A673 (cell line): ENCODE measurements at regions not wholly inside any gene's neighbourhood (a gene's known extent, or its start where the extent isn't known, plus 50 kb on each side); places are given as distances from the start of the nearest gene placed in this dataset.

Experiments
- BruUV-seq: library from RNA; stranded (reverse); fragments of 400-500 nt; replicated peaks from 2 replicates; lab custom pipeline; 2021; lab: Mats Ljungman, UMichigan
- CTCF ChIA-PET: fragments of 300-600 bp; sonication (Branson Sonifier 250); formaldehyde crosslinking; loops from one replicate; lab custom pipeline; 2022; ENCODE audit warnings: antibody characterized with exemption; lab: Charles Lee
- POLR2A ChIA-PET: fragments of 300-600 bp; sonication (Branson Sonifier 250); formaldehyde crosslinking; loops from one replicate; lab custom pipeline; 2022; ENCODE audit warnings: antibody characterized with exemption; ENCODE audit not compliant: low non-redundant PET; lab: Charles Lee
- DNase-seq: peaks from one replicate; pipeline ENCODE4 v3.0.0-alpha.2; 2015; ENCODE audit warnings: low spot score
- H3K27ac ChIP-seq: fragments of 200-600 bp; sonication (generic); 2 replicates; pipeline ENCODE4 v1.5.1; 2016; ENCODE audit warnings: mixed run types, low read depth, mild to moderate bottlenecking, mixed read lengths, antibody characterized with exemption, low read length; ENCODE audit not compliant: poor library complexity, severe bottlenecking
- H3K27me3 ChIP-seq: fragments of 200-600 bp; sonication (generic); replicated peaks from 2 replicates; pipeline ENCODE4 v1.6.1; 2017; ENCODE audit warnings: mixed run types, low read depth, mild to moderate bottlenecking, mixed read lengths, antibody characterized with exemption, low read length; ENCODE audit not compliant: insufficient read depth, poor library complexity
- H3K36me3 ChIP-seq: fragments of 200-600 bp; sonication (generic); 2 replicates; pipeline ENCODE4 v1.6.1; 2016; ENCODE audit warnings: mixed run types, mild to moderate bottlenecking, mixed read lengths, antibody characterized with exemption, low read length; ENCODE audit not compliant: insufficient read depth, poor library complexity, severe bottlenecking
- H3K4me1 ChIP-seq: fragments of 200-600 bp; sonication (generic); 2 replicates; pipeline ENCODE4 v1.6.1; 2017; ENCODE audit warnings: mixed run types, mild to moderate bottlenecking, mixed read lengths, antibody characterized with exemption, low read length; ENCODE audit not compliant: insufficient read depth, poor library complexity, severe bottlenecking
- H3K4me3 ChIP-seq: fragments of 200-600 bp; sonication (generic); 2 replicates; pipeline ENCODE4 v1.5.1; 2016; ENCODE audit warnings: low read depth, mixed run types, mild to moderate bottlenecking, mixed read lengths, low read length; ENCODE audit not compliant: poor library complexity, severe bottlenecking
- H3K9me3 ChIP-seq: fragments of 200-600 bp; sonication (generic); 2 replicates; pipeline ENCODE4 v1.6.1; 2016; ENCODE audit warnings: mixed run types, low read depth, mild to moderate bottlenecking, mixed read lengths, antibody characterized with exemption, low read length; ENCODE audit not compliant: poor library complexity, severe bottlenecking
- EZH2 ChIP-seq: fragments of 200-600 bp; sonication (generic); IDR thresholded peaks from 2 replicates; pipeline ENCODE4 v1.6.1; 2017; ENCODE audit warnings: borderline replicate concordance, low read depth, mild to moderate bottlenecking, mixed read lengths, antibody characterized with exemption, low read length; ENCODE audit not compliant: poor library complexity, severe bottlenecking
- intact Hi-C: fragments of 100-400 bp; cut with micrococcal nuclease; formaldehyde crosslinking; loops from one replicate; pipeline ENCODE4 v1.10.0; 2022; ENCODE audit not compliant: unreplicated experiment
- TF ChIP-seq, protein P1 (sequence below): fragments of 300-800, 200-600 bp; sonication (generic); conservative IDR thresholded peaks from 2 replicates; pipeline ENCODE4 v1.5.1; 2017; ENCODE audit warnings: low read depth, mild to moderate bottlenecking, antibody characterized with exemption, low read length, moderate library complexity, mixed read lengths

DNA sequence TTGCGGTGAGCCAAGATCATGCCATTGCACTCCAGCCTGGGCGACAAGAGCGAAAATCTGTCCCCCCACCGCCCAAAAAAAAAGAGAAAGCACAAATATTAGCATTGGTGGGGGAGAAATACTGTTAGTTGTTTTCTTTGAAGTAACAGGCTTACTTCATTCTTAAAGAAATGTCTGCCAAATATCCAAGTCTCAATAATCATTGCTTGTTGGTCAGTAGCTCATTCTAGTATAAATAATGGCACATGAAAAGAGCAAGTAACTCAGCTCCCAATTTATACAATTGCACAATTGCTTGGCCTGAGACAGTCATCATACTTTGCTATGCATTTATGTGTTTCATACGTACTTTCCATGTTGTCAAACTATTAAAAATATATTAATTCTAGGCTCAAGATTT lies 499.2 kb upstream of the PLXNA2 start:
- ChIA-PET CTCF (no interaction called here), POLR2A (interaction anchor here (0.6 kb wide), 1 partner anchor 141 kb away, joined by 3 read pairs; no protein-coding TSS in a partner anchor)
- Histone ChIP-seq H3K27me3 (no peaks in the 10 kb centered on the region), H3K4me3 (no peak overlapping the region), H3K4me1 (no peaks in the 10 kb centered on the region), H3K27ac (no peak overlapping the region), H3K9me3 (no peaks in the 10 kb centered on the region), H3K36me3 (no peaks in the 10 kb centered on the region)
- no TSS peak for BruUV-seq
- DNase-seq, result no peak
- intact Hi-C loops, result no loop called here
- no peak for TF ChIP-seq EZH2
- TF ChIP-seq, protein P1, sequence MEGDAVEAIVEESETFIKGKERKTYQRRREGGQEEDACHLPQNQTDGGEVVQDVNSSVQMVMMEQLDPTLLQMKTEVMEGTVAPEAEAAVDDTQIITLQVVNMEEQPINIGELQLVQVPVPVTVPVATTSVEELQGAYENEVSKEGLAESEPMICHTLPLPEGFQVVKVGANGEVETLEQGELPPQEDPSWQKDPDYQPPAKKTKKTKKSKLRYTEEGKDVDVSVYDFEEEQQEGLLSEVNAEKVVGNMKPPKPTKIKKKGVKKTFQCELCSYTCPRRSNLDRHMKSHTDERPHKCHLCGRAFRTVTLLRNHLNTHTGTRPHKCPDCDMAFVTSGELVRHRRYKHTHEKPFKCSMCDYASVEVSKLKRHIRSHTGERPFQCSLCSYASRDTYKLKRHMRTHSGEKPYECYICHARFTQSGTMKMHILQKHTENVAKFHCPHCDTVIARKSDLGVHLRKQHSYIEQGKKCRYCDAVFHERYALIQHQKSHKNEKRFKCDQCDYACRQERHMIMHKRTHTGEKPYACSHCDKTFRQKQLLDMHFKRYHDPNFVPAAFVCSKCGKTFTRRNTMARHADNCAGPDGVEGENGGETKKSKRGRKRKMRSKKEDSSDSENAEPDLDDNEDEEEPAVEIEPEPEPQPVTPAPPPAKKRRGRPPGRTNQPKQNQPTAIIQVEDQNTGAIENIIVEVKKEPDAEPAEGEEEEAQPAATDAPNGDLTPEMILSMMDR, result no peak

DNA sequence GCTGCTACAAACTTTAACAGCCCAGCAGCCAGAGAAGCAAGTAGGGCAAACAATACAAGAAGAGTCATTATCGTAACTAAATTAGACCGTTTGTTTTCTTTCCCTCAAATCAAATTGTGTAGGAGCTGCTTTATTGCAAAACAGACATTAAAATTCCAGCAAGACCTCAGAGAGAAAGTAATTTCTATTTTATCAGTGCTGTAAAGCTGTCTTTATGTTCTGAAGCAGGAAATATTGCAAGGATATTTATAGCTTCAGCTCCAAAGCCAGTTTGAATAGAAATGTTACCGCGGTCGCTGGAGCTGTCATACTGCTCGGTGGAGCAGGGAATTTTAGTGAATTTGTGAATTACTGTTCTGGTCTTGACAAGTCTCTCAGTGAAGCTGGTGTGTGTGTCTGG lies 503.8 kb upstream of the PLXNA2 start:
- H3K36me3 ChIP-seq, result no peaks in the 10 kb centered on the region
- H3K9me3 ChIP-seq, result no peaks in the 10 kb centered on the region
- no peaks in the 10 kb centered on the region for H3K27me3 ChIP-seq
- H3K27ac ChIP-seq, result no peak overlapping the region
- no peak for DNase-seq
- no peak overlapping the region for H3K4me3 ChIP-seq
- ChIA-PET POLR2A (no interaction called here), CTCF (no interaction called here)
- TF ChIP-seq EZH2, result no peak
- TF ChIP-seq, protein P1, result no peak
- no TSS peak for BruUV-seq
- intact Hi-C loops, result no loop called here
- H3K4me1 ChIP-seq, result no peaks in the 10 kb centered on the region

DNA sequence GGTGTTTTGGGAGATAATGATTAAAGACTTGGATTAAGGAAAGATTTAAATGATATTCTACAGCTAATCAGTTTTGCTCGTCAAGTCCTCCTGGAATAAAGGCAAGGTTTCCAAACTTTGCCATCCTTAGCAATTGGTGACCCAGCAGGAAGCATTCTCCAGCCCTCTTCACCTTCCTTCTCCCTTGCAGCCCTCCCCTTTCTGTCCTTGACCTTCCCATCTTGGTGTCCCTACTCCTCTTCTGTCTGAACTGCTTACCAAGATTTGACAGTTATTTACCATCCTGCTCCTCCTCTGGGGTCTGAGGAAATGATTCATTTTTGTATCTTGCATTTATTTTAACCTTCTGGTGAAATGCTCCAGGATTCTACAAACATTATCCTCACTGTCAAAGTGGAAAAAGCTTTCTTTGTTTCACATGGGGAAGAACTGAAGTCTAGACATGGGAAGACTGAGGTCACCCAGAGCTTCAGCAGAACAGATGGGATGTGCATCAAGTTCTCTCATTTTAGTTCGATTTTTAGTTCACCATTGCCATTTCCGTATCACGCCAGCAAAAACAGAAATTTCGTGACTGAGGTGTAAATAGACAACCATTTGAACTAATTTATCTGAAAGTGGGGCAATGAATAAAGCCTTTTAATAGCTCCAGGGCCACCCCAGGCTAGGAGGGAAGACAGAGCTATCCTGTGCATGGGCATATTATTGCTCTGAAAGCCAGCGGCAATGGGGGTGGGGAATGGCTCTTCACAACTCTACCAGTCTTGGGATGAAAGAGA lies 504.4 kb upstream of the PLXNA2 start:
- Histone ChIP-seq H3K27me3 (no peaks in the 10 kb centered on the region), H3K9me3 (no peaks in the 10 kb centered on the region), H3K36me3 (no peaks in the 10 kb centered on the region), H3K4me3 (no peak overlapping the region), H3K4me1 (no peaks in the 10 kb centered on the region), H3K27ac (no peak overlapping the region)
- BruUV-seq, result no TSS peak
- no peak for DNase-seq
- TF ChIP-seq, protein P1, result no peak
- no peak for TF ChIP-seq EZH2
- CTCF ChIA-PET, result no interaction called here
- intact Hi-C loops, result no loop called here
- POLR2A ChIA-PET, result no interaction called here
